HL-60 (cell line): ENCODE measurements at regions not wholly inside any gene's neighbourhood (a gene's known extent, or its start where the extent isn't known, plus 50 kb on each side); places are given as distances from the start of the nearest gene placed in this dataset.

ENCODE experiments used
- CTCF ChIP-seq: IDR thresholded peaks from one replicate; pipeline ENCODE4 v1.5.1; 2011; ENCODE audit warnings: low read length, control low read depth, inconsistent platforms; ENCODE audit not compliant: insufficient read depth
- GABPA ChIP-seq: IDR thresholded peaks from 2 replicates; pipeline ENCODE4 v1.6.1; 2012; ENCODE audit warnings: low read depth
- POLR2AphosphoS5 ChIP-seq: IDR thresholded peaks from 2 replicates; pipeline ENCODE4 v1.6.1; 2012; ENCODE audit warnings: low read depth
- SPI1 ChIP-seq: IDR thresholded peaks from 2 replicates; pipeline ENCODE4 v1.6.1; 2012; ENCODE audit warnings: low read depth, mild to moderate bottlenecking, borderline replicate concordance

GRCh38 chr2:16381511-16381910, 284.1 kb downstream of the CYRIA start:
- TF ChIP-seq CTCF (no peak), SPI1 (no peak), POLR2AphosphoS5 (no peak), GABPA (no peak)
